ENCODE measurements at regions not wholly inside any gene's neighbourhood (a gene's known extent, or its start where the extent isn't known, plus 50 kb on each side); places are given as distances from the start of the nearest gene placed in this dataset.
"Not testable (repeated sequence)": the region's sequence is repeated elsewhere in the genome, so short reads cannot be mapped to it uniquely, and the experiment has no call there.

GRCh38 chr21:6138244-6139136, 4382.9 kb upstream of the TPTE start:
- not testable (repeated sequence) for DNase-seq

GRCh38 chr21:6139331-6139730, 4382.1 kb upstream of the TPTE start:
- DNase-seq: not testable (repeated sequence)

- not testable (repeated sequence) for DNase-seq
These were observed 4381.5 kb upstream of the TPTE start for GRCh38 chr21:6139862-6140261.

- not testable (repeated sequence) for DNase-seq
These were observed 4380.8 kb upstream of the TPTE start for GRCh38 chr21:6140467-6141137.

GRCh38 chr21:6141138-6141474, 4380.3 kb upstream of the TPTE start:
- not testable (repeated sequence) for DNase-seq

GRCh38 chr21:6153154-6153553, 4368.2 kb upstream of the TPTE start:
- DNase-seq: not testable (repeated sequence)

- not testable (repeated sequence) for DNase-seq
These were observed 4366.7 kb upstream of the TPTE start for GRCh38 chr21:6154524-6155320.

- DNase-seq: not testable (repeated sequence)
These were observed 4364.5 kb upstream of the TPTE start for GRCh38 chr21:6156712-6157389.

- DNase-seq: not testable (repeated sequence)
These were observed 4363.9 kb upstream of the TPTE start for GRCh38 chr21:6157515-6157914.

- DNase-seq: not testable (repeated sequence)
These were observed 4363.2 kb upstream of the TPTE start for GRCh38 chr21:6158171-6158570.

All from stimulated activated CD8-positive, alpha-beta memory T cell treated with anti-CD3 and anti-CD28 coated beads, Interleukin-4, amount 100 ng/mL, for 48 hours (primary cell).